T-helper 22 cell (primary cell): ENCODE measurements at regions not wholly inside any gene's neighbourhood (a gene's known extent, or its start where the extent isn't known, plus 50 kb on each side); places are given as distances from the start of the nearest gene placed in this dataset.
"Not testable (repeated sequence)": the region's sequence is repeated elsewhere in the genome, so short reads cannot be mapped to it uniquely, and the experiment has no call there.

Source experiments
- DNase-seq: peaks from one replicate; pipeline ENCODE4 v3.0.0-alpha.2; 2020; ENCODE audit warnings: low read depth

DNA sequence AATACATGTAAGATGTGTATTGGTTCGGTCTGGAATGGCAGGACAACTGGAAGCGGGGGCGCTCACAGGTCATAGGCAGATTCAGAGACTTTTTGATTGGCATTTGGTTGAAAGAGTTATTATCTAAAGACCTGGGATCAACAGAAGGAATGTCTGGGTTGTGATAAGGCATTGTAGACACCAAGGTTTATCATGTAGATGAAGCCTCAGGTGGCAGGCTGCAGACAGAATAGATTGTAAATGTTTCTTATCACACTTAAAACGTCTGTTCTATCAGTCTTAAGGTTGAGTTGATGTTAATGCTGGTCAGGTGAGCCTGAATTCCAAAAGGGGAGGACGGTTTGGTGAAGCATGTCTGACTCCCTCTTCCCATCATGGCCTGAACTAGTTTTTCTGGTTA lies 295.9 kb upstream of the PROK2 start:
- no peak for DNase-seq

DNA sequence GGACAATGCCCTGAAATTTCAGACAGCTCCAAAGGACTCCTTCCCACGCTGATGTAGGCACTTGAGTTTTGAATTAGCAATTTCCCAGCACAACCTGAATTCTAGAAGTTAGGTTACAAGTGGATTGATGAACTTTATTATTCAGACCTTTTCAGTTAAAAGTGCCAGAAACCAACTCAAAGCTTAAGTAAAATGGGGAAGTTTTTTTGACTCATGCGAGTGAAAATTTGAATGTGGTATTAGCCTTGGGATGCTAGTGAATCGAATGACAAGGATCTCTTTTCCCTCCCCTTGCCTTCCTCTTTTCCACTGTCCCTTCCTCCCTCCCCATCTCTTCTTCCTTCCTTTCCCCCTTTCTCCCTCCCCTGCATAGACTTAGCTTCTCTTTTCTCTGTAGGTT lies 295.1 kb upstream of the PROK2 start:
- no peak for DNase-seq

DNA sequence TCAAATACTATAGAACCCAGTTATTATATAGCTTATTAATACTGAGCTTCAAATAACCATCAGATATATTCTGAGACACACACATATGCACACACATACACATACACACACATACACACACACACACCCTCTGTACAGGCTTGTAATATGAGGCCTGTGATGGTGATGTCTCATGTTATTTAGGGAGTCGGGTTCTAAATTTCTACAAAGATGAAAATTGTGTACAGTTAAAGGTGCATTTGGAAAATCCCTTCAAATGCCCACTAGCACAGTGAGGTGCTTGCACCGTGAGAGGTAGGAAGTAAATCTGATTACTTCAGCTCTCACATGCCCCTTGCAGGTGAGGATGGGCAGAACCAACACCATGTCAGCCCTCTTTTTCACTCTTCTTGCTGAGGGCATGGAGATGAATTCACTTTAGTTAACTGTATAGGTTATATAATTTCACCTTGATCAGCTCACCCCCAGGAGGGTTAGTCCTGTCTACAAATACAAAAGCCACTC lies 294.5 kb upstream of the PROK2 start:
- no peak for DNase-seq

DNA sequence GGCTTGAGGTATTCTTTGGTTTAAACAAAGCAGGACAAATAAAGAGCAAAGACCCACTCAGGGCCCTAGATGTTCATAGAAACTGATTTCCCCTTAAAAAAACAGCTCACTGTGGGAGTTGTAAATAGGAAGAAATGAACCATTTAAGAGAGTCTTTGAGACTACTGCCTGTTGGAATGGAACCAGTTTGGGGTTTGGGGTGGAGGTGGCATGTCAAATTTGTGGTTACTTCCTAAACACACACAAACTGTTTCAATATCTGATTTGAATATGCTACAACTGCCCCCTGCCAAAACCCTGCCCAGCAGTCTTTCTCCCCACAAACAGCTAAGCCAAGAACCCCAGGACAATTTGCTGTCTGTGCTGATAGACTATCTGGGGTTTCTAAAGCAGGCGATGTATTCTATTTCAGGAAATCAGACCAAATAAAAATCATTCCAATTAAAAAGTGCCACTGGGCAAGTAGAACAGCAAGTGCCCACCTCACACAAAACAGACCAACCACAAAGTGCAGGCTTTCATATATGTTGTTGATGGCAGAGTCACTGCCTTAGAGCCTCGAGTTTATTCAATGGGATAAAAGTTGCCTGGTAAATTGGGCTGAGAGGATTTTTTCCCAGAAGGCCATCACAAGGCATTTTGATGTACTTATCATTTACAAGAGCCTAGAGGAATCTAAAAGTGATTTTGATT lies 293.9 kb upstream of the PROK2 start:
- no peak for DNase-seq

DNA sequence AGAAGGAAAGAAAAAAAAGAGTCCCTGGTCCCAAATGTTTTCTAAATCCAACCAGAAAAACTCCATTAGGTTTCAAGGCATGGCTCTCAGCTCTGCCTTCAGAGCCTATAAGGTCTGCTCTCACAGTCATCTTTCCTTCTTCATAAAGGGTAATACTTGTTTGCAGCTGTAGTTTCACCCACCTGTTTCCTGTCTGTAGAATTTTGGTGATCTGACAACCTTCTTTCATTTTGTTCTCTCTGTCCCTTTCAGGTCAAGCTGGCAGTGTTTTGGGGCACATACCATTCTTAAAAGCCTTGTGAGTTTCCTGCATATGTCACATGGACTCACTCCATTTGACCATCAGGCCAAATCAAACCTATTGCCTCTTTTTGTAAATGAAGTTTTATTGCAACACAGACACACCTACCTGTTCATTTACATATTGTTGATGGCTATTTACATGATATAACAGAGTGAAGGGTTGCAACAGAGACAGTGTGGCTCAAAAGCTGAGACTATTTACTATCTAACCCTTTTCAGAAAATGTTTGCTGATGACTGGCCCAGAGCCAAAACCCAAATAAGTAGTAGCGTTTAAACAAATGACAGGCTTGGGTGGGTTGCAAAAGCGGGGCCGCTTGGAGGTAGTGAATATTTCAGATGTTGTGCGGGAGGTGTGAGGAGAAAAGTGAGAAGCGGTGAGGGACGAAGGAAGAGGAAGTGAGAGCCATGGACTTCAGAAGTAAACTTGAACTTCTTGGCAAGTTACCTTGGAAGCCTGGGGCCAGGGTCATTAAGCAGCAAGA lies 292.7 kb upstream of the PROK2 start:
- no peak for DNase-seq

DNA sequence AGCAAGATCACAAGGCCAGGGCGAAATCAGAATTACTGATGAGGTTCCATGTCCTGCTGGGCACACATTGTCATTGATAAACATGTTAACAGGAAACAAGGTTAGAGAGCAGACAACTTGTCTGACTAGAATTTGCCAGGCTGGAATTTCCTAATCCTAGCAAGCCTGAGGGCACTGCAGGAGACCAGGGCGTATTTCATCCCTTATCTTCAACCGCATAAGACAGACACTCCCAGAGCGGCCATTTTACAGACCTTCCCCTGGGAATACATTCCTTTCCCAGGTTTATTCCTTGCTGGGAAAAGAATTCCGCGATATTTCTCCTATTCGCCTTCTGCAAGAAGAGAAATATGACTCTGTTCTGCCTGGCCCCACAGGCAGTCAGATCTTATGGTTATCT lies 290.9 kb upstream of the PROK2 start:
- not testable (repeated sequence) for DNase-seq

DNA sequence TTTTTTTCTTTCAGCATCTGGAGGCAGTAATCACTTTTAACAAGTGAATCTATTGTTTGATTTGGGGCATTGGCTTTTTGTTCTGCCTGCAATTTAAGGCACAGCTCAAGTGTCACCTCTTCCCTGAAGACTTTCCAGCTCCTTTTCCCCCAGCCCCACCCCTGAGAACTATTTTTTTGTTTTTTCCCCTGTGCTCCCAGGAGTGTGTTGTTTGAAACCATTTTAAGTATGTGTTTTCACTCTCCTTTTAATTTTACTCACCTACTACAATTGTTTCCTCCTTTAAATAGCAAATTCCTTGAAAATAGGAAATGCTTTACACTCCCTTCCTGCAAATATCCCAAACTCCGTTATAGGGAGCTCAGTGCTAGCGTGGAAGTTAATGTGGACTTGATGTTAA lies 286.7 kb upstream of the PROK2 start:
- no peak for DNase-seq

DNA sequence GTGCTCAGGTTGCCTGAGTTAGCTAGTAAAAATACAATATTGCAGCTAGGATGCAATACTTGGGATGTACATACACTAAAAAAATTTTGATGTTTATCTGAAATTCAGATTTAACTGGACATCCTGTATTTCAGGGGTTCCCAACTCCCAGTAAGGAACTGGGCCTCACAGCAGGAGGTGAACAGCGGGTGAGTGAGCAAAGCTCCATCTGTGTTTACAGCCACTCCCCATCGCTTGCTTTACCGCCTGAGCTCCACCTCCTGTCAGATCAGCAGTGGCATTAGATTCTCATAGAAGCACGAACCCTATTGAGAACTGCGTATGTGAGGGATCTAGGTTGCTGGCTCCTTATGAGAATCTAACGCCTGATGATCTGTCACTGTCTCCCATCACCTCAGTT lies 285.1 kb upstream of the PROK2 start:
- no peak for DNase-seq

DNA sequence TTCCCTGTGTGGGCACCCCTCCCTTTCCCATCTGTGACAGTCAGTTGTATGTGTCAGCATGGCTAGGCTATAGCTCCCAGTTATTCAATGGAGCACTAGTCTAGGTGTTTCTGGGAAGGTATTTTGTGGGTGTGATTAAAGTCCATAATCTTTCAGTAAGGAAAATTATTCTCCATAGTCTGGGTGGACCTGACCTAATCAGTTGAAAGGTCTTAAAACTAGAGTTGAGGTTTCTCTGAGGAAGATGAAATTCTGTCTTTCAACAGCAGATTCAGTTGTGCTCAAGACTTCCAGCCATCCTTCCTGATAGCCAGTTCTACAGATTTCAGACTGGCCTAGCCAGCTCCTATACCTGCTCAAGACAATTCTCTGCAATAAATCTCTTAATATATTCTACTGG lies 284.6 kb upstream of the PROK2 start:
- no peak for DNase-seq

DNA sequence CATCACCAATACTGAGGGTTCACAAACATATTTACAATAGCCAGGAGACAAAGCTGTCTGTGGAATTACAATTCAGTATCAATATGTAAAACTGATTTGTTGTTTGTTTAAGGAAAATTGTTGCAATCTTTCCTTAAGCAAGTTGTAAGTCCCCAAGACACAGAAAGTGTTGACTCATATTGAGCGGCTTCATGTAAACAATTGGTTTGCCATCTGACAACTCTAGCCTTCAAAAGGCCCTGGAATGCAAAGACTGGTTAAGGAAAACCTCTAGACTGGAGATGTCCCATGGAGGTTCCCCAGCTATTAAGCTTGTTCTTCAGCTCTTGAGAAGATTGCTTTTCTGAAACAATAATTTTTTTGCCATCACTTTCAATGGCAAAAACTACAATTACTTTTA lies 283.7 kb upstream of the PROK2 start:
- no peak for DNase-seq

DNA sequence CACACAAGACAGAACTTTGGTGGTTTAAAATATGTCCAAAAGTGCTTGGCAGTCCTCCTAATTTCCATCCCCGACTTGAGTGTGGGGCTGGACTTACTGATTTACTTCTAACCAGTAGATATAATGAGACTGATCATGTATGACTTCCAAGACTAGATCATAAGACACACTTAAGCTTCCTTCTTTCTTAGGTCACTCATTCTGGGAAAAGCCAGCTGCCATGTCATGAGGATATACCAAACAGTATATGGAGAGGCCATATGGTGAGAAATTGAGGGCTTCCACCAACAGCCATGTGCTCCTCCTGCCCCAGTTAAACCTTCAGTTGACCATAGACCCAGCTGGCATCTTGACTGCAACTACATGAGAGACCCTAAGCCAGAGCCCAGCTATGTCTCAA lies 282.8 kb upstream of the PROK2 start:
- DNase-seq: no peak

DNA sequence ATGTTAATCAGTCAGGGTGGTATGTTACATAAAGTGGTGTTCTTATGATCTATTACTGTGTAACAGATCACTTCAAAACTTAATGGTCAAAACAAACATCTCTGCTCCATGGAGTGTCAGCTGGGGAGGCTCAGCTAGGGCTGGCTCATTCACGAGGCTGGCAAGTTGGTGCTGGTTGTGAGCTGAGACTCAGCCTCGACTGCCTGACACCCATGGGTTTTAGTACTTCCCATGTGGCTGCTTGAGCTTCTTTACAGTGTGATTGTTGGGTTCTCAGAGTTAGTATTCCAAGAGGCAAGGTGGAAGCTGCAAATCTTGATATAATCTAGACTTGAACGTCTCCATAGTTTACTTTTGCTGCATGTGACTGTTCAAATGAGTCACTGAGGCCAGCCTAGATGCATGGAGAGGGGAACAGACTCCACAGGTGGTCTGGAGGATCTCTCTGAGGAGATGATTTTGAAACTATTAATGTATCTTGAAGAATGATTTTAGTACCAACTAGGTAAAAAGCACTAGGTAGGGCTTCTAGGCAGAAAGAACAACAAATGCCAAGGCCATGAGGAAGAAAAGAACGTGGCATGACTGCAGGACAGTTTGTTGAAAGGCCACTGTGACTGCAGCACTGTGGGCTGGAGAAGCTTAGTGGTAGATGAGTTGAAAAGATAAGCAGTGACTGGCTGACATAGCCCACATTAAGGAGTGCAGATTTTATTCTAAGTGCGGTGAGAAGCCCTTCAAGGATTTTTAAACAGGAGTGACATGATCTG lies 281.1 kb upstream of the PROK2 start:
- no peak for DNase-seq

DNA sequence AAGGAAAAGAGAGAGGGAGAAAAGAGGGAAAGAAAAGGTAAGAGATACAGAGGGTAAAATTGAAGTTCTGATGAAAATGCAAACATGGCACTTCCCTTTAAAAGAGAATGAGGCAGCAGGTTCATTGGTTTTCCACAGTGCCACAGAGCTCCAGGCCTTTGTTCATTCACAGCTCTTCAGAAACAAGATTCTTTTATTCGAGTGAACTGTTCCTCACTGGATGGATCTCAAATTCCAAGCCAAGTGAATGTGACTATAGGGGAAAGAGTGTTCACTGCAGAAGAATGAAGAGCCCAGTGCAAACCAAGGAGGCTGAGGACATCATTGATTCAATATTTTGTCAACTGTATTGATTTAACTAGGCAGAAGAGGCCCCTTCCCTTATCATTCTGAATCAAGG lies 280.3 kb upstream of the PROK2 start:
- no peak for DNase-seq

DNA sequence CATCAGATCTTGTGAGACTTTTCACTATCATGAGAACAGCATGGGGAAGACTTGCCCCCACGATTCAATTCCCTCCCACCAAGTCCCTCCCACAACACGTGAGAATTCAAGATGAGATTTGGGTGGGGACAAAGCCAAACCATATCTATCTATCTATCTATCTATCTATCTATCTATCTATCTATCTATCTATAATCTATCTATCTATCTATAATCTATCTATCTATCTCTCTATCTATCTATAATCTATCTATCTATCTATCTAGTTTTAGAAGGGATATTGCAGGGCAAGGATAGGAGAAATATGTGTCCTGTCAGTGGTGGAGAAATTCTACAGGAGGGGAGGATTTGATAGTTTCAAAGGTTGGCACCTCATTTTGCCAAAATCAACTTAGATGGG lies 279.8 kb upstream of the PROK2 start:
- not testable (repeated sequence) for DNase-seq

DNA sequence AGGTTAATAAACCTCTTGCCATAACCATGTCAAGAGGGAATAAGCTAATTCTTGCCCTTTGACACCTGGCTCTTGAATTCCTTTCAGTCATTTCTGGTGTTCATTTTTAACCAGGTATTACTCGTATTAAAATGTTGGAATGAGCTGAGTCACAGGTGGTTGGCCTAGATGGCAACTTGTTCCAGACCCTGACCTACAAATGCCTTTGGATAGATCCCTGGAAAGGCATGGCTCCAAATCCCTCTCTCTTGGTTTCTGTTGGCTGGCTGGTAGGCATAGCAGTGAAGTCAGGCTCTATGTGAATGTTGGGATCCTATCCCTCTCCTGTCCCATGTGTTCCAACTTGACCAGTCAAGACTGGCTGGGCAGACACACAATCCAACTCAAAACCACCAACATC lies 277.1 kb upstream of the PROK2 start:
- no peak for DNase-seq

DNA sequence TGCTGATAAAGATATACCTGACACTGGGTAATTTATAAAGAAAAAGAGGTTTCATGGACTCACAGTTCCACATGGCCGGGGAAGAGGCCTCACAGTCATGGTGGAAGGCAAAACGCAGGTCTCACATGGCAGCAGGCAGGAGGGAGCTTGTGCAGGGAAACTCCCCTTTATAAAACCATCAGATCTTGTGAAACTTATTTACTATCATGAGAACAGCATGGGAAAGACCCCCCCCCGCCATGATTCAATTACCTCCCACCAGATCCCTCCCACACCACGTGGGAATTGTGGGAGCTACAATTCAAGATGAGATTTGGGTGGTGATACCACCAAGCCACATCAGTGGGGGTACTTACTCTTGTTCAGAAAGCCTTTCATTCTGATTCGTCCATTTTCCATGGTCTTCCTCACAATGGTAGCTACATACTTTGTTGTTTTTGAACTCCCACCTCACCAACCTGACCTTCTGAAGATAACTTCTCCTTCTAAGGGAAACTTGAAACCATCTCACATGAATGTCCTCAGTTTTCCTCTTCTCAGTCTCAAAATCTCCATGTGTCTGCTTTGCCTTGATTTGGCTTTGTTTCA lies 275.6 kb upstream of the PROK2 start:
- no peak for DNase-seq

DNA sequence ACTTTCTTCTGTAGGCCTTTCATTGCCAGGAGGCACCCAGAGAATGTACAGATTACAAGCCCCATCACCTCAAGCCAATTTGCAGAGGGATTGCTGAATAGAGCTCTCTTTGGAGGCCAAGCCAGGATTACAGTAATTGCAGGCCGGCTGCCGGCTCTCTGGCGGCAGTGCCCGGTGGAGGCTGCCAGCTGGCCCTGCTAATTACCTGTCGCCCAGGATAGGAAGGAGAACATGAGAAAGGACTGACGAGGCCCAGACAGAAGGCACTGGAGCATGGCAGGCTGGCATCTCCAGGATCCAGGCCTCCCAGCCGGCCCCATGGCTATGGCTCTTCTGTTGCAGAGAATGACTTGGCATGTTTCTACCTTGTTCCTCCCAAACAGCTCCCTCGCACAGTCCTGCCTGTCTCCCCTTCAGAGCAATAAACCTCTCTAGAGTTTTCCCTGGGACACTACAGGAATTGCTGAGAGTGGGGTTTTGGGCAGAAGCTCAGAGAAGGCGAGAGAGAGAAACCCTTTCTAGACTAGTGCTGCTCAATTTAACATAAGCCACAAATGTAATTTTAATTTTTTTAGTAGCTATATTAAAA lies 273.6 kb upstream of the PROK2 start:
- no peak for DNase-seq

DNA sequence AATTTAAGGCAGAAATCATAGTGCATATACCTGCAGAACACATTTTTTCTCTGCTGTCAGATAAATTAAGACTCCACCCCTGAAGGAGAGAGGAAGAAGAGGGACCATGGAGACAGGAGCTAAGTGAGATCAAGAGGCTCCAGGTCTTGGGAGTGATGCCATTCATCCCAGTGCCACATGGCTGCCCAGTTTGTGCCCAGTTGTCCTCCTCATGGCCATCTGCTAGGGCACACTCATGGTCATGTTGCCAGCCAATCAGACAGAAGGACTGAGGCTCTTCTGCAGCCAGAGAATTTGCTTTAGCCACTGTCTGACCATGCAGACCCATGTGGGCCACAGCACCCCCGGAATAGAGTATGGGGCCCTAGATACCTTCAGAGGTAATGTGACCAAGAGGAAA lies 270.5 kb upstream of the PROK2 start:
- DNase-seq: no peak

DNA sequence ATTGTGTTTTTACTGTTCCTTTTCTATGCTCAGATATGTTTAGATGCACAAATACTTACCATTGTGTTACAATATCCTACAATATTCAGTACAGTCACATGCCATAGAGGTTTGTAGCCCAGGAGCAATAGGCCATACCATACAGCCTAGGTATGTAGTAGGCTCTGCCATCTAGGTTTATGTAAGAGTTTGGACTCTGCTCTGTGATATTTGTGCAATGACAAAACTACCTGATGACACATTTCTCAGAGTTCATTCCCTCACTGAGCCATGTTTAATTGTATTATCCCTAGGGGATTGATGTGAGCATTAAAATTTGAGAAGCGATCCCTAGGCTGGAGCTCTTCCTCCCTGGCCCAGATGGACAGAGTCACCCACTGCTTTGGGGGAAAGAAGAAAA lies 270.0 kb upstream of the PROK2 start:
- no peak for DNase-seq

DNA sequence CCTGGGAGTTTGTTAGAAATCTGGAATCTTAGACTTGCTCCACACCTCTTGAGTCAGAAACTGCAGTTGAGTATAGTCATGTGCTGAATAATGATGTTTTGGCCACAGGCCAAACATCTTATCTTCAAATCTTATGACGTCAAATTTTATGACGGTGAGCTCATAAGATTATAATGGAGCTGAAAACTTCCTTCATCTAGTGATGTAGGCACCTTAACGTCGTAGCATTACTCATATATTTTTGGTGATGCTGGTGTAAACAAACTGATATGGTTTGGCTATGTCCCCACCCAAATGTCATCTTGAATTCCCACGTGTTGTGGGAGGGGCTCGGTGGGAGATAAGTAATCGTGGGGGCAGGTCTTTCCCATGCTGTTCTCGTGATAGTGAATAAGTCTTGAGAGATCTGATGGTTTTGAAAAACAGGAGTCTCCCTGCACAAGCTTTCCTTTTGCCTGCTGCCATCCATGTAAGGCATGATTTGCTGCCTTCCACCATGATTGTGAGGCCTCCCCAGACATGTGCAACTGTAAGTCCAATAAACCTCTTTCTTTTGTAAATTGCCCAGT lies 268.0 kb upstream of the PROK2 start:
- no peak for DNase-seq

DNA sequence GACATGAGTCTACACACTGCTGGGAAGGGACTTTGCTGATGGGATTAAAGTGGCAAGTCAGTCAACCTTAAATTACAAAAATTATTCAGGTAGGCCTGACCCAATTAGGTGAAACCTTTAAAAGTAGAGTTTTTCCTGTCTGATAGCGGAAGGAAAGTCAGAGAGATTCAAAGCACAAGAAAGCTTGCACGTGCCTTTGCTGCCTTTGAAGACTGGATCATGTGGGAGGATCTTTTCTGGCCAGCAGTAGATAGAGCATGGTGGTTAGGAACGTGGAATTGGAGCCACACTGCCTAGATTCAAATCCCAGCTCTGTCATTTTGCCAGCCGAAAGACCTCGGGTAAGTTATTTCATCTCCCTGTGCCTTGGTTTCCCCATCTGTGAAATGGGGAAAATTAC lies 265.8 kb upstream of the PROK2 start:
- DNase-seq: no peak
